ENCODE measurements at regions not wholly inside any gene's neighbourhood (a gene's known extent, or its start where the extent isn't known, plus 50 kb on each side); places are given as distances from the start of the nearest gene placed in this dataset.

DNA sequence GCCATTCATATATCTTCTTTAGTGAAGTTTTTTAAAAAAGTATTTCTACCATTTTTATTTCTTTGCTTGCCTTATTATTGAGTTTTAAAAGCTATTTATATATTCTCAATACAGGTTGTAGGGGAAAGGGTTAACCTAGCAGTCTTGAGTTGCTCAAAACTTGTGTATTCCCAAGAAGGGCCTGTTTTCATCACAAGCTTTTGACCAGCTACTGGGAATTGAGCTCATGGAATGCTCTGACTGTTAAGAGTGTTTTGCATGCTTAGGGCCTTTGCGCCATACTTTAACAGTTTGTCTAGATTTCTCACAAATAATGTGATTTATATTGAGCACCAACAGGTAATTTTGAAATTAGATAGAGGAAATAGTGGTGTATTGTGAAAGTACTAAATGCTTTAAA is 72.0 kb upstream of the CALCR start:
- no peak for DNase-seq (ENCODE audit: low read depth in 2 of 2)

DNA sequence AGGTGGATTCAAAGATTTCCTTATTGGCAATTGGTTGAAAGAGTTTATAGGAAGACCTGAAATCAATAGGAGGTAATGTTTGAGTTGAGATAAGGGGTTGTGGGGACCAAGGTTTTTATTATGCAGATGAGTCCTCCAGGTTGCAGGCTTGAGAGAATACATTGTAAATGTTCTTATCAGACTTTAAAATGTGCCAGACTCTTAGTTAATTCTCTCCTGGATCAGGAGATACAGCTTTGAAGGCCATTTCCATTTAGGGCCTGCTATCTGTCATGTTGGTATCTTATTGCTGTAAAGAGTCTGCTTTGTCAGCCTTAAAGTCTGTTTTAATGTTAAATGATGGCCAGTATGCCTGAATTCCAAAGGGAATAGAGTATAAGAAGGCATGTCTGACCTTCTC is 61.8 kb upstream of the CALCR start:
- DNase-seq (ENCODE audit: low read depth in 2 of 2): no peak

DNA sequence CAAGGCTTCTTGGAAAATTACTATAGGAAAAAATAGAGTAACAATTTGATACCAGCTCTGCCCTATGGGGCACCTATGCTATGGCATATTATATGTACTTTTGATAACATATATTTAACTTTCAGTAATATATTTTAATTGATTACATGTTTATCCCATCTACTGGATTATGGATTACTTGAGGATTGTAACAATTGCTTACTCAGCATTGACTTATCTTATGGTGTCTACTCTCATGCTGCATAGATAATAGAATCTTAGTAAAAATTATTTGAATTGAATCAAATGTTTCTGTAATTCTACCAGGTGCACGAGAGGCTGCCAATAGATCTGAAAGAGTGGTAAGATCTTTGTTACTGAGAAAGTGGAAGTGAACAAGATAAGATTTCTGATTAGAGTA is 57.8 kb upstream of the CALCR start:
- DNase-seq (ENCODE audit: low read depth in 2 of 2): no peak

DNA sequence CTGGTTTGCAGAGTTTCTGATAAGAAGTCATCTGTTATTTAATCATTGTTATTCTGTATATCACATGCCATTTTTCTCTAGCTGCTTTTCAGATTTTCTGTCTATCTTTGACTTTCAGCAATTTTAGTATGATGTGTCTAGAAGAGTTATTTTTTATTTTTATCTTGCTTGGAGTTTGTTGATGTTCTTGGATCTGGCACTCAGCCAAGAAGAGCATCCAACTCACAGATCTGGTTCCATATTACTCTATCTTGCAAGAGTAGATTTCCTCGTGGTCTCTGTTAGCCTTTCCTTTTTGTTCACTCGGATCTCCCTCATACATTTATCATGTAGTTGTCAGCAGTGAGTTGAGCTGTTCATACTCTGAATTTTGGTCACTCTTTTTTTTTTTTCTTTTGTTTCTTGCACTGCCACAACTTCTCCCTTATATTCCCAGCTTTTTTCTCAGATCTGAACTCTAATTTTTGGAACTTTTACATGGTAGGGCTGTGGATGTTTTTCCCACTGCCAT is 54.8 kb upstream of the CALCR start:
- DNase-seq (ENCODE audit: low read depth in 2 of 2): no peak

DNA sequence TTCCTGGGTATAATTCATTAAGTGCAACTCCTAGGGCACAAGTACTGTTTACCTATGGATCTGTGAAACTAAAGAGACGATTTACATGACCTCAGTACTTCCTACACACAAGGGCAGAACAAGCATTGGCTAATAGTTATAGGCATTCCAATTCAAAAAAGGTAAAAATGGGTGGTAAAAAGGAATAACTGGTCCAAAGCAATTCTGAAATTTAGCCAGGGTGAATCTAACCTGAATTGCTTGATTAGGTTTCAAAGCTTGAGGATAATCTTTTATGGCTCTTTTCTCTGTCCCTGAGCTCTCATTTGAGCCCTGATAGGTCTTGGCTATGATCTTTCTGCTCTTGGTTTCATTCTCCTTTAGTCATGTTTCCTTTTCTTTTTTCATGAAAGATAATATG is 52.3 kb upstream of the CALCR start:
- no peak for DNase-seq (ENCODE audit: low read depth in 2 of 2)

Measured in stimulated activated CD8-positive, alpha-beta memory T cell treated with anti-CD3 and anti-CD28 coated beads, Interleukin-2, amount 100 ng/mL, for 48 hours (primary cell).